Uterus (tissue), 3 donors: ENCODE measurements at regions not wholly inside any gene's neighbourhood (a gene's known extent, or its start where the extent isn't known, plus 50 kb on each side); places are given as distances from the start of the nearest gene placed in this dataset.

Experiments
- DNase-seq, 2 donors: peaks; one replicate each; pipeline ENCODE4 v3.0.0-alpha.2; 2019 to 2020
- H3K27ac ChIP-seq, 2 donors: fragments of 200-600 bp; sonication (generic); 1 replicate in 1 of 2; 2 replicates in 1 of 2; pipeline ENCODE4 v1.5.1; 2016 to 2018
- H3K27me3 ChIP-seq, 2 donors: fragments of 200-600 bp; sonication (generic); one replicate each; pipeline ENCODE4 v1.5.1; 2018 to 2019; ENCODE audit warnings: control low read depth in 1 of 2
- H3K36me3 ChIP-seq, 2 donors: fragments of 200-600 bp; sonication (generic); one replicate each; pipeline ENCODE4 v1.5.1; 2019; ENCODE audit warnings: control low read depth in 1 of 2
- H3K4me1 ChIP-seq, 2 donors: fragments of 200-600 bp; sonication (generic); one replicate each; pipeline ENCODE4 v1.5.1; 2018 to 2019; ENCODE audit warnings: control low read depth in 1 of 2
- H3K4me3 ChIP-seq, 2 donors: fragments of 200-600 bp; sonication (generic); 1 replicate in 1 of 2; 2 replicates in 1 of 2; pipeline ENCODE4 v1.5.1; 2018 to 2019; ENCODE audit warnings: mild to moderate bottlenecking in 1 of 2
- H3K9me3 ChIP-seq, 2 donors: fragments of 200-600 bp; sonication (generic); one replicate each; pipeline ENCODE4 v1.5.1; 2019; ENCODE audit warnings: control low read depth in 1 of 2
- POLR2A ChIP-seq, 2 donors: fragments of 450-650 bp; IDR thresholded peaks; one replicate each; pipeline ENCODE4 v1.6.1; 2016; ENCODE audit warnings: antibody characterized with exemption in 2 of 2, mild to moderate bottlenecking in 1 of 2, moderate library complexity in 1 of 2
- intact Hi-C: fragments of 100-400 bp; cut with DNase I; formaldehyde crosslinking; loops from one replicate; pipeline ENCODE4 v1.15.1; 2023; ENCODE audit warnings: low total_unique reads
- TF ChIP-seq, protein P1 (sequence below), 4 experiments: fragments of 200-600 bp in 2 of 4; fragments of 450-650 bp in 2 of 4; sonication (generic) in 2 of 4; IDR thresholded peaks; one replicate each; pipeline ENCODE4 v1.5.1; 2016 to 2019; ENCODE audit warnings: antibody characterized with exemption in 4 of 4, mild to moderate bottlenecking in 2 of 4, moderate library complexity in 1 of 4
- donor health status: DM: yes; HTN: yes; CAD: no.

DNA sequence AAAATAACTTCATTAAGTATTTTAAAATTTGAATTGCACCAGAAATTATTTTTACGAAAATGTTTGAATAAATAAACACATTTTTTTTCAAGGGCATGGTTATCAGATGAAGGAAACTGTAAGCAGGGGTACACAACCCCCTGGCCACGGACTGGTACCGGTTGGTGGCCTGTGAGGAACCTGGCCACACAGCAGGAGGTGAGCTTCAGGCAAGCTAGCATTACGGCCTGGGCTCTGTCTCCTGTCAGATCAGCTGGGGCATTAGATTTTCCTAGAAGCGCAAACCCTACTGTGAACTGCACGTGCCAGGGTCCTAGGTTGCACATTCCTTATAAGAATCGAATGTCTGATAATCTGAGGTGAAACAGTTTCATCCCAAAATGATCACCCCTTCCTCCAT lies 1499.7 kb upstream of the AGA start:
- TF ChIP-seq, protein P1, sequence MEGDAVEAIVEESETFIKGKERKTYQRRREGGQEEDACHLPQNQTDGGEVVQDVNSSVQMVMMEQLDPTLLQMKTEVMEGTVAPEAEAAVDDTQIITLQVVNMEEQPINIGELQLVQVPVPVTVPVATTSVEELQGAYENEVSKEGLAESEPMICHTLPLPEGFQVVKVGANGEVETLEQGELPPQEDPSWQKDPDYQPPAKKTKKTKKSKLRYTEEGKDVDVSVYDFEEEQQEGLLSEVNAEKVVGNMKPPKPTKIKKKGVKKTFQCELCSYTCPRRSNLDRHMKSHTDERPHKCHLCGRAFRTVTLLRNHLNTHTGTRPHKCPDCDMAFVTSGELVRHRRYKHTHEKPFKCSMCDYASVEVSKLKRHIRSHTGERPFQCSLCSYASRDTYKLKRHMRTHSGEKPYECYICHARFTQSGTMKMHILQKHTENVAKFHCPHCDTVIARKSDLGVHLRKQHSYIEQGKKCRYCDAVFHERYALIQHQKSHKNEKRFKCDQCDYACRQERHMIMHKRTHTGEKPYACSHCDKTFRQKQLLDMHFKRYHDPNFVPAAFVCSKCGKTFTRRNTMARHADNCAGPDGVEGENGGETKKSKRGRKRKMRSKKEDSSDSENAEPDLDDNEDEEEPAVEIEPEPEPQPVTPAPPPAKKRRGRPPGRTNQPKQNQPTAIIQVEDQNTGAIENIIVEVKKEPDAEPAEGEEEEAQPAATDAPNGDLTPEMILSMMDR (IDR thresholded peaks at IDR 0.05), result no peak
- no peak for TF ChIP-seq POLR2A (IDR thresholded peaks at IDR 0.05)
- H3K36me3 ChIP-seq, result no peaks in the 10 kb centered on the region
- intact Hi-C loops, result no loop called here
- no peak for DNase-seq
- no peaks in the 10 kb centered on the region for H3K9me3 ChIP-seq
- no peaks in the 10 kb centered on the region for H3K4me1 ChIP-seq
- no peak overlapping the region for H3K27ac ChIP-seq
- no peak overlapping the region for H3K4me3 ChIP-seq
- no peaks in the 10 kb centered on the region for H3K27me3 ChIP-seq

GRCh38 chr4:178953447-178954120 lies 1511.3 kb upstream of the AGA start:
- H3K27ac ChIP-seq, result no peak overlapping the region
- no peaks in the 10 kb centered on the region for H3K4me1 ChIP-seq
- no peak overlapping the region for H3K4me3 ChIP-seq
- intact Hi-C loops, result no loop called here
- no peak for DNase-seq
- TF ChIP-seq POLR2A (IDR thresholded peaks at IDR 0.05), result no peak
- TF ChIP-seq, protein P1 (IDR thresholded peaks at IDR 0.05), result no peak
- H3K27me3 ChIP-seq, result no peaks in the 10 kb centered on the region
- H3K9me3 ChIP-seq, result no peaks in the 10 kb centered on the region
- no peaks in the 10 kb centered on the region for H3K36me3 ChIP-seq

GRCh38 chr4:178955614-178956013 lies 1513.4 kb upstream of the AGA start:
- DNase-seq, result no peak
- intact Hi-C loops, result no loop called here
- Histone ChIP-seq H3K4me1 (no peaks in the 10 kb centered on the region), H3K36me3 (no peaks in the 10 kb centered on the region), H3K4me3 (no peak overlapping the region), H3K9me3 (no peaks in the 10 kb centered on the region), H3K27ac (no peak overlapping the region), H3K27me3 (no peaks in the 10 kb centered on the region)
- TF ChIP-seq, protein P1 (IDR thresholded peaks at IDR 0.05), result no peak
- no peak for TF ChIP-seq POLR2A (IDR thresholded peaks at IDR 0.05)

DNA sequence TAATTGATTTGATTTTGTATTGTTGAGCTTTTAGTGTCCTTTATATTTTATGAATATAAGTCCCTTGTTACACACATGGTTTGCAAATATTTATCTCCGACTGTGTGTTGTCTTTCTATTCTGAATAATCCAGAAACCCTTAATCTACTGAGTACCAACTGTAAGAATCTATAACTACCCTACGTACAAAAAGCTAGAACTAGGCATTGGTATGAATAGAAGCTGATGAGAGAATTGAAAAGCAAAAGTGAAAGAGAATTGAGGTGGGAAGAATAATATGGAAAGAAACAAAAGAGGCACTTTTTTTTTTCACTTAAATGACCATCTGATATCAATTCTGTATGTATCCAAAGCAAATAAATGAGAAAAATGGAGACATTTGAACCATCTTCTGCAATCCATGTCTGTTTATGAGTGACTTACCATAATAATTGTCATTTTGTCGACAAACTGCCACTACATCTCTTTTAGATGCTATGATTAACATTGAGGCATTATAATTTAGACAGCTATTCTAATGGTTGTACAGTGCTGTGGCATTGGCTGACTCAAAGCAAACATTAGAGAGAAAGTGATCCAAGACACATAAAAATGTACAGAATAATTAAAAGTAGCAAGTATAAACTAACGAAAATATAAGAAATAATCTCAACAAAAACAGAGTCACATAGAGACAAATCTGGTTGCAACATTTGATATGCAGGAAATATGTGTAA lies 1516.6 kb upstream of the AGA start:
- no peak for TF ChIP-seq POLR2A (IDR thresholded peaks at IDR 0.05)
- TF ChIP-seq, protein P1 (IDR thresholded peaks at IDR 0.05), result no peak
- Histone ChIP-seq H3K36me3 (no peaks in the 10 kb centered on the region), H3K9me3 (no peaks in the 10 kb centered on the region), H3K4me1 (no peaks in the 10 kb centered on the region), H3K4me3 (no peak overlapping the region), H3K27me3 (no peaks in the 10 kb centered on the region), H3K27ac (no peak overlapping the region)
- intact Hi-C loops, result no loop called here
- no peak for DNase-seq

DNA sequence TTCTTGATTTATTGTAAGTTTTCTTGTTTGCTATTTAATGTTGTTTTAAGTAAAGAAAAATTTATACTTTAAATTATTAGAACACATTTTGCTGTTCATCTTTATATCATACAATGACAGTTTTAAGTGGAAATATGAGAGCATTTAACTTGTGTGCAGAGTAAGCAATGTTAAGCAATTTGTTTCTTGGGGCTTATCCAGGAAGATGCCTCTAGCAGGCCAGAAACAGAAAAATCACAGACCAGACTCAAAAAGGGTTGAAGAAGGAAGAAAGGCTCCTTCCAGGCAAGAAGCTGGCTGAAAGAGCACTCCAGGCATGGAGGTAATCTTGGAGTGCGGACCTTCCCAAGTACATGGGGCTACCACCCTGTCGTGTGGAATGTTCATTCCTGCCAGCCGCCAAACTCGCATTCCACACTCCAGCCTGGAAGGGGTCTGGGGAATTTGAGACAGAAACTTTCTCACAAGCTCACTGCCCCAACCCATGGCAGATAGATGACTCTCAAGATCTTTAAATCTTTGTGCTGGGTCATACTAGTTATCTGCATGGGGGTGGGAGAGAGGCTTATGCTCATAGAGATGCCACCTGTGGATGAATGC lies 1521.3 kb upstream of the AGA start:
- H3K27me3 ChIP-seq, result no peaks in the 10 kb centered on the region
- no peak overlapping the region for H3K27ac ChIP-seq
- no peak for DNase-seq
- H3K4me1 ChIP-seq, result no peaks in the 10 kb centered on the region
- H3K9me3 ChIP-seq, result no peaks in the 10 kb centered on the region
- no peak overlapping the region for H3K4me3 ChIP-seq
- H3K36me3 ChIP-seq, result no peaks in the 10 kb centered on the region
- intact Hi-C loops, result no loop called here
- TF ChIP-seq POLR2A (IDR thresholded peaks at IDR 0.05), result no peak
- TF ChIP-seq, protein P1 (IDR thresholded peaks at IDR 0.05), result no peak
